ENCODE measurements at regions not wholly inside any gene's neighbourhood (a gene's known extent, or its start where the extent isn't known, plus 50 kb on each side); places are given as distances from the start of the nearest gene placed in this dataset.

DNA sequence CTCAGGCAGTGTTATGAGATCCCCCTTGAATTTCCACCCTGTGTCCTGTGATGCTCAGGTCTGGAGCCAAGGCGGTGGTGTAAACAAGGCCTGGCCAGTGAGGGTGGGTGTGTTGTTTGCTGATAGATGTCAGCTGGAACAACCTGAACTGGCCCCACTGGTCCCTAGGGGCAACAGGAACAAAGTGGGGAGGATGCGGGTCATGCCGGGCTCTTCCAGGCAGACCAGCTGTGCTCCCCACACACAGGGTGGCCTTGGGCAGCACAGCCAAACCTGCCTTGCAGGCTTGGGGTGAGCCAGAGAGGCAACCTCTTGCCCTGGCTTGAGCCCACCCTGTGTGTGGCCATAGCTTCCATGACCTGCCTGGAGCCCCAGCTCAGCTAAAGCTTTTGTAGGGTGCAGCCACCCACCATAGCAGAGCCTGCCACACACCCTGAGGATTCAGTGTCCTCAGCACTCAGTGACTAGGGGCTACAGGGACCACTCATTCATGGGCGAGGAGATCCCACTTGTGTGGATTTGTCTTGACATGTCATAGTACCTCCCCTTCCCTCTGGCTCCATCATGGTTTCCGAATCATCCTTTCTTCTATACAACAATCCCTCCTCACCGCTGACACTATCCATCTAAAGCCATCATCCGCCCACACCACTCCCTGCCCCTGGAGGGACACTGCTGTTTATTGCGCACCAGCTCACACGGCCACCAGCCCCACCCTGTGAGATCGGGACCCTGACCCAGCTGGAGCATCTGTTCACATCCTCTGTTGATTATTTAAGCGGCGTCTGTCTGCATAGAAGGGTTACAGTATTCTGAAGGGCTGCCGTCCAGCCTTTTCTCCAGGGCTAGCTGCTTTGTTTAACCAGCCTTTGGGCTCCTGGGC, 268.8 kb downstream of the CYP26B1 start:
- TF ChIP-seq POLR2A (IDR thresholded peaks at IDR 0.05): no peak
- TF ChIP-seq, protein P1, sequence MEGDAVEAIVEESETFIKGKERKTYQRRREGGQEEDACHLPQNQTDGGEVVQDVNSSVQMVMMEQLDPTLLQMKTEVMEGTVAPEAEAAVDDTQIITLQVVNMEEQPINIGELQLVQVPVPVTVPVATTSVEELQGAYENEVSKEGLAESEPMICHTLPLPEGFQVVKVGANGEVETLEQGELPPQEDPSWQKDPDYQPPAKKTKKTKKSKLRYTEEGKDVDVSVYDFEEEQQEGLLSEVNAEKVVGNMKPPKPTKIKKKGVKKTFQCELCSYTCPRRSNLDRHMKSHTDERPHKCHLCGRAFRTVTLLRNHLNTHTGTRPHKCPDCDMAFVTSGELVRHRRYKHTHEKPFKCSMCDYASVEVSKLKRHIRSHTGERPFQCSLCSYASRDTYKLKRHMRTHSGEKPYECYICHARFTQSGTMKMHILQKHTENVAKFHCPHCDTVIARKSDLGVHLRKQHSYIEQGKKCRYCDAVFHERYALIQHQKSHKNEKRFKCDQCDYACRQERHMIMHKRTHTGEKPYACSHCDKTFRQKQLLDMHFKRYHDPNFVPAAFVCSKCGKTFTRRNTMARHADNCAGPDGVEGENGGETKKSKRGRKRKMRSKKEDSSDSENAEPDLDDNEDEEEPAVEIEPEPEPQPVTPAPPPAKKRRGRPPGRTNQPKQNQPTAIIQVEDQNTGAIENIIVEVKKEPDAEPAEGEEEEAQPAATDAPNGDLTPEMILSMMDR (IDR thresholded peaks at IDR 0.05): no peak
- no peak for TF ChIP-seq POLR2AphosphoS5 (IDR thresholded peaks at IDR 0.05)
- no peak for TF ChIP-seq EP300 (IDR thresholded peaks at IDR 0.05)

All from stomach (tissue), 4 donors.